LNCaP clone FGC (cell line): ENCODE measurements at regions not wholly inside any gene's neighbourhood (a gene's known extent, or its start where the extent isn't known, plus 50 kb on each side); places are given as distances from the start of the nearest gene placed in this dataset.

Experiments used
- DNase-seq: peaks from one replicate; pipeline ENCODE4 v3.0.0-alpha.2; 2011; ENCODE audit warnings: low read depth
- H3K4me3 ChIP-seq: 2 replicates; pipeline ENCODE4 v1.5.1; 2011; ENCODE audit warnings: mild to moderate bottlenecking, low read depth, low read length, control low read depth
- TF ChIP-seq, protein P1 (sequence below): IDR thresholded peaks from 2 replicates; pipeline ENCODE4 v1.5.1; 2012; ENCODE audit warnings: mild to moderate bottlenecking; ENCODE audit not compliant: control insufficient read depth, insufficient read depth; ENCODE audit errors: extremely low read depth

DNA sequence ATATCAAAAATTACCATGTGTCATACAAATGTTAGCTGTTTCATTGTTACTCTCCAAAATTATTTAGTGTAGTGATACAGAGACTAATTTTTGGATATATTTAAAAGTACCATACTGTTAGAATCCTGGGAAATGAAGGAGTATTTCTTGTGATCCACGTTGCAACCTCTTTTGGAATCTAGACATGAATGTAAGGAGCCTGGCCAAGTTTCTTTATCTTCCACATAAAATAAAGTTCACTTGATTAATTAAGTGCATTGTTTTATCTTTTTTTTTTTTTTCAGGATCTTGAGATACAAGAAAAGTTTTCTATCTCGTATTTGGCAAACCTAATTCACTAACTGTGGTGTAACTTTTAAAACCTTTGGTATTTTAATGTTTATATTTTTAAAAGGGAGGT is 270.7 kb downstream of the SOX4 start:
- TF ChIP-seq, protein P1, sequence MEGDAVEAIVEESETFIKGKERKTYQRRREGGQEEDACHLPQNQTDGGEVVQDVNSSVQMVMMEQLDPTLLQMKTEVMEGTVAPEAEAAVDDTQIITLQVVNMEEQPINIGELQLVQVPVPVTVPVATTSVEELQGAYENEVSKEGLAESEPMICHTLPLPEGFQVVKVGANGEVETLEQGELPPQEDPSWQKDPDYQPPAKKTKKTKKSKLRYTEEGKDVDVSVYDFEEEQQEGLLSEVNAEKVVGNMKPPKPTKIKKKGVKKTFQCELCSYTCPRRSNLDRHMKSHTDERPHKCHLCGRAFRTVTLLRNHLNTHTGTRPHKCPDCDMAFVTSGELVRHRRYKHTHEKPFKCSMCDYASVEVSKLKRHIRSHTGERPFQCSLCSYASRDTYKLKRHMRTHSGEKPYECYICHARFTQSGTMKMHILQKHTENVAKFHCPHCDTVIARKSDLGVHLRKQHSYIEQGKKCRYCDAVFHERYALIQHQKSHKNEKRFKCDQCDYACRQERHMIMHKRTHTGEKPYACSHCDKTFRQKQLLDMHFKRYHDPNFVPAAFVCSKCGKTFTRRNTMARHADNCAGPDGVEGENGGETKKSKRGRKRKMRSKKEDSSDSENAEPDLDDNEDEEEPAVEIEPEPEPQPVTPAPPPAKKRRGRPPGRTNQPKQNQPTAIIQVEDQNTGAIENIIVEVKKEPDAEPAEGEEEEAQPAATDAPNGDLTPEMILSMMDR = no peak
- no peak for DNase-seq
- no peak overlapping the region for H3K4me3 ChIP-seq

DNA sequence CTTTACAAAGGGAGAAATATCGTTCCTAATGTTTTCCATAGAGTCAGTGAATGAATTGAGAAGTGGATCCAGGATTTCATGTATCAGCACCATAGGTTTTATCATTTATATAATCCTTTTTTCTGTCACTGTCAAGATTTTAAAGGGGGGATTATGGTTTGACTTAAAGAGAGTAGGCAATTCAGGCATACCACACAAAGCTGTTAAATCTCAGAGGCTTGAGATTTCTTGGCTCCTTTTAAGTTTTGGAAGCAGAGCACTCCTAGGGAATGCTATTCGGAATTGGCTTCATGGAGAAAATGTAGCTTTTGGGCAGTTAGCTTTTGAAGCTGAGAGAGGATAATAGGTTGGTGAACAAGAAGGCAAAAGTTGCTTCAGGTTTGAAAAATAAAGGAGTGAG is 274.7 kb downstream of the SOX4 start:
- no peak for DNase-seq
- H3K4me3 ChIP-seq = no peak overlapping the region
- TF ChIP-seq, protein P1 = no peak

DNA sequence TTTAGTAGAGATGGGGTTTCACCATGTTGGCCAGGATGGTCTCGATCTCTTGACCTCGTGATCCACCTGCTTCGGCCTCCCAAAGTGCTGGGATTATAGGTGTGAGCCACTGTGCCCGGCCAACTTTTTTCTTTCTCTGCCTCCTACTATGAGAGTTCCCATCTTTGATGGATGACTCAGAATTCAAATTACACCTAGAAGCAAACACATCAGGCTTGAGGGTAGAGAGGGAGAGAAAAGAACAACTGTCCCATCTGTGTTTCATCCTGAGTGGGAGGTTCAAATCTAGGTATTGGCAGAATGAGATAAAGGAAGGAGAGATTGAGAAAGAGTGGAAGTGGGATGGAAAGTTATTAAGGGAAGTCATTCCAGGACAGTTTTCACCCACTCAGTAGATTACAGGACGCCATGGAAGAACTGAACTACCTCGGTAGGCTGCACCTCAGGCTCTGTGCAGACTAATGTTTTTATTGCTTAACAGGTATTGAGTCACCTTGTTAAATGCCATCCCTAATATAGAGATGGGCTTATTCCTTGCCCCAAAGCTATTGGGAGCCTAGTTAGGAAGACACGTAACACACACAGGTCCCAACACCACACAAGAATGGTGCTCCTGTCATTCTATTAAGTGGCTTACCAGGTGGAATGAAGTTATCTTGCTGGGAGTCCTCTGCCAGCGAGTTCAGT is 275.7 kb downstream of the SOX4 start:
- TF ChIP-seq, protein P1 = no peak
- H3K4me3 ChIP-seq = no peak overlapping the region
- DNase-seq = no peak

DNA sequence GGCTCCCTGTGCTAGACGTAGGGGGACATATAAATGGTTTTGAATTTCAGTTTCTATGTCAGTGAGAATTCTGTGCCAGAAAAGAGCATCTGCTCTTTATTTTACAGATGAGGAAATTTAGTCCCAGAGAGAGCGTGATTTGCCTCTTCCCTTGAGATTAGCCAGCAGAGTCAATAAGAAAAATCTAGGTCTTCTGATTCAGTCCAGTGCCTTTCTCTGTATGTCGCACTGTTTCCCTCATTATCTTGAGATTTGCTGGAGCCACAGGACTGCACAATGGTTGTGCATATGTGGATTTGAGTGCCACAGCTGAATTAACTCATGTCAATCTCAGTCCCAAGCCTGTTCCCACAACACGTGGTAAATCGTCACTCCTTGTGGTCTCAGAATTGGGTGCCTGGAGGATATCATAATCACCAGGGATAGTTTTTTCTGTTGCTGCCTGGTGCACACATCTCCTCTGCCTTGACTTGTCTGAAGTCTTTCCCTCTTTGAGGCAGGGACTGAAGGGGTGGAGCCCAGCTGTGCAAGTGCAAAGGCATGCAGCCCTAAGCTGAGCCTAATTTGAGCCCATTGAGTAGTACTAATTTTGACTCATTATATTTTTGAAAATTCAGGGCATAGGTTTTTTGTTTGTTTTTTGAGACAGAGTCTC is 276.7 kb downstream of the SOX4 start:
- DNase-seq = no peak
- TF ChIP-seq, protein P1 = no peak
- H3K4me3 ChIP-seq = no peak overlapping the region

DNA sequence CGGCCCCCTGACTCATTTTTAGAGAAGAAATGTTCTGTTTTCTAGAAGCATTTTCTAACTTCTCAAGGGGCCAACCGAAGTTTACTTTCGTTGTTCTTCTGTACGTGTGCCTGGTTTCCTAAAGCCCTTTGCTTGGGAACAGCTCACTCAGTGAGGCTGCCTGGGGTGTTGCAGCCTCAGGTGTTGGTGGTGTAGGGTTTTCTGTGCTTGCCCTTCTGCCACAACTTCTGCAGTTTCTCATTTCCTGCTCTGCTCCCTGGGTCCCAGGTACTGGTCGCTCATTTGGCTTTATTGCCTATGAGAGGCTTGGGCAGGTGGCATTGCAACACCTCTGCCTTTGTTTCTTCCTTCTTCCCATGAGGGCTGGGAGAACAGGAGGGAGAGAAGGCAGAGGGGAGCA is 278.3 kb downstream of the SOX4 start:
- TF ChIP-seq, protein P1 = no peak
- no peak overlapping the region for H3K4me3 ChIP-seq
- DNase-seq = no peak

DNA sequence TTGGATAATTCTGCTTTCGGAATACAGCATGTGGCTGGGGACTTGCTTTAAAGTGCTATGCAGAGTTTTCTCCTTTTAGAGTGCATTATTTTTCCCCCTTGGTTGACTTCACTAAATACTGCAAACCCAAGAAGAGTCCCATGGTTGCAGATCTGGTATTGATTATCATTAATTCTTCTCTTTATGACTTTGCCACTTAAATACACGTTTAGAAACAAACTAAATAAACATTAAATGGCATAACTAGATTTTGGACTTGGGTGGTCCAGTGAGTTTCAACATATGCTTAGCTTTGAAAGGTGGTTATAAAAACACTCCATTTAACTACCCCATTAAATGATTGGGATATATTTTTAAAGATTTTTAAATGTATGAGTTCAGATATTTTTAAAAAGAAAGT is 279.2 kb downstream of the SOX4 start:
- DNase-seq = no peak
- no peak overlapping the region for H3K4me3 ChIP-seq
- TF ChIP-seq, protein P1 = no peak

DNA sequence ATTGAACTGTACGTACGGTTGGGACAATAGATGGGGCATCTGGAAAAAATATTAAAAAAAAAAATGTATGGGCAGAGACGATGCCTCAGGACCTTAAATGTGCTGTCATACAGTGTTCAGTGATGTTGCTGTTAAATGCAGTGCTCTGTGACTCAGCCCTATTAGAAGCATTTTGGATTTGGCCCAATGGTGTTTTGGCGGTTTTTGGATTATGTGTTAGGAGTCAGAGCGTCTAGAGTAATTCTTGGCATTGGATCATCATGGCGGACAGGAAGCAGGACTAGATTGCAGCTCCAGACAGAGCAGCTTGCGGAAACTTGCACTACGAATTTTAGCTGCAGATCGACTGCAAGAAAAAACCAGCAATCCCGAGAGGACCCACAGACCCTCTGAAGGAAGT is 280.0 kb downstream of the SOX4 start:
- DNase-seq = no peak
- TF ChIP-seq, protein P1 = no peak
- H3K4me3 ChIP-seq = no peak overlapping the region
